Endothelial cell (in vitro differentiated cells): ENCODE measurements at regions not wholly inside any gene's neighbourhood (a gene's known extent, or its start where the extent isn't known, plus 50 kb on each side); places are given as distances from the start of the nearest gene placed in this dataset.

Source experiments
- DNase-seq: peaks from one replicate; pipeline ENCODE4 v3.0.0; 2021; ENCODE audit warnings: low spot score
- H3K27ac Mint-ChIP-seq: one replicate; pipeline ENCODE4 v1.8.0; 2021; ENCODE audit warnings: mixed read lengths, inconsistent platforms; ENCODE audit not compliant: unreplicated experiment
- H3K27me3 Mint-ChIP-seq: one replicate; pipeline ENCODE4 v1.8.0; 2021; ENCODE audit warnings: mild to moderate bottlenecking, moderate library complexity, mixed read lengths, inconsistent platforms; ENCODE audit not compliant: unreplicated experiment
- H3K36me3 Mint-ChIP-seq: one replicate; pipeline ENCODE4 v1.8.0; 2021; ENCODE audit warnings: mild to moderate bottlenecking, low read depth, mixed read lengths, inconsistent platforms; ENCODE audit not compliant: unreplicated experiment
- H3K4me1 Mint-ChIP-seq: one replicate; pipeline ENCODE4 v1.8.0; 2021; ENCODE audit warnings: mild to moderate bottlenecking, mixed read lengths, inconsistent platforms; ENCODE audit not compliant: unreplicated experiment
- H3K4me3 Mint-ChIP-seq: one replicate; pipeline ENCODE4 v1.8.0; 2021; ENCODE audit warnings: mild to moderate bottlenecking, mixed read lengths, inconsistent platforms; ENCODE audit not compliant: unreplicated experiment
- H3K9me3 Mint-ChIP-seq: one replicate; pipeline ENCODE4 v1.8.0; 2021; ENCODE audit warnings: mixed read lengths, inconsistent platforms; ENCODE audit not compliant: unreplicated experiment
- CTCF ChIP-seq: fragments of 200-600 bp; sonication (generic); IDR thresholded peaks from one replicate; pipeline ENCODE4 v1.5.0; 2021; ENCODE audit warnings: antibody characterized with exemption; ENCODE audit not compliant: unreplicated experiment

GRCh38 chr4:186808630-186809018 lies 85.0 kb upstream of the FAT1 start:
- Mint-ChIP-seq H3K27me3 (no peaks in the 10 kb centered on the region), H3K4me1 (no peaks in the 10 kb centered on the region), H3K36me3 (no peaks in the 10 kb centered on the region), H3K4me3 (no peak overlapping the region), H3K9me3 (peaks cover 5% of the 10 kb centered on the region), H3K27ac (no peak overlapping the region)
- TF ChIP-seq CTCF = no peak
- no peak for DNase-seq

- Mint-ChIP-seq H3K4me3 (no peak overlapping the region), H3K4me1 (no peaks in the 10 kb centered on the region), H3K27me3 (no peaks in the 10 kb centered on the region), H3K36me3 (no peaks in the 10 kb centered on the region), H3K9me3 (peaks cover 5% of the 10 kb centered on the region), H3K27ac (no peak overlapping the region)
- no peak for DNase-seq
- TF ChIP-seq CTCF = no peak
Observed at GRCh38 chr4:186809070-186809469, 85.4 kb upstream of the FAT1 start.

- no peaks in the 10 kb centered on the region for H3K27me3 Mint-ChIP-seq
- H3K27ac Mint-ChIP-seq = no peak overlapping the region
- H3K4me3 Mint-ChIP-seq = no peak overlapping the region
- H3K4me1 Mint-ChIP-seq = no peaks in the 10 kb centered on the region
- DNase-seq = no peak
- H3K9me3 Mint-ChIP-seq = peaks cover 5% of the 10 kb centered on the region
- no peaks in the 10 kb centered on the region for H3K36me3 Mint-ChIP-seq
- TF ChIP-seq CTCF = no peak
Observed at GRCh38 chr4:186810613-186811150, 87.0 kb upstream of the FAT1 start.

- DNase-seq = no peak
- Mint-ChIP-seq H3K27me3 (no peaks in the 10 kb centered on the region), H3K9me3 (peaks cover 5% of the 10 kb centered on the region), H3K36me3 (no peaks in the 10 kb centered on the region), H3K27ac (no peak overlapping the region), H3K4me1 (no peaks in the 10 kb centered on the region), H3K4me3 (no peak overlapping the region)
- TF ChIP-seq CTCF = no peak
Observed at GRCh38 chr4:186812592-186812991, 88.9 kb upstream of the FAT1 start.

- no peak for TF ChIP-seq CTCF
- Mint-ChIP-seq H3K27ac (no peak overlapping the region), H3K4me3 (no peak overlapping the region), H3K9me3 (peaks cover 5% of the 10 kb centered on the region), H3K27me3 (no peaks in the 10 kb centered on the region), H3K36me3 (no peaks in the 10 kb centered on the region), H3K4me1 (no peaks in the 10 kb centered on the region)
- no peak for DNase-seq
Observed at GRCh38 chr4:186813377-186814068, 89.9 kb upstream of the FAT1 start.
